Heart left ventricle (tissue), 13 donors: ENCODE measurements at regions not wholly inside any gene's neighbourhood (a gene's known extent, or its start where the extent isn't known, plus 50 kb on each side); places are given as distances from the start of the nearest gene placed in this dataset.

Experiments used
- CTCF ChIP-seq, 12 donors: fragments of 200-600 bp; sonication (generic) in 4 of 12; IDR thresholded peaks; one replicate each; pipeline versions ENCODE4 v1.5.0 to v1.8.0; 2018 to 2022; ENCODE audit warnings: antibody characterized with exemption in 12 of 12, mild to moderate bottlenecking in 5 of 12
- POLR2A ChIP-seq, 2 donors: fragments of 450-650 bp; IDR thresholded peaks; one replicate each; pipeline ENCODE4 v1.6.1; 2017; ENCODE audit warnings: antibody characterized with exemption in 2 of 2, mild to moderate bottlenecking in 2 of 2, moderate library complexity in 2 of 2
- donor health status: ischemic (EF 13 %, LVEDD 7.1; RV severe dilation, severe dysfunction).
- donor health status: DM: no; HTN: yes; CAD: no.
- donor health status: DM: no; HTN: no; CAD: no.
- donor health status: ischemic (EF 25% LVEDD 6.9; RV normal size, moderate dysfunction).
- donor health status: ischemic (EF 25% LVEDD 5.7; RV mildly dilated, moderate dysfunction).
- donor health status: ischemic (EF 35%, LVEDD 5.7; RV mildly dilated, moderate dysfunction).
- donor health status: nonischemic (EF 11% LVEDD 7.7; RV severe dilation, severe dysfunction).
- donor health status: DM: yes; HTN: yes; CAD: no.
- donor health status: PGD.
- donor health status: ischemic (EF 29% LVEDD 5.4; RV normal size, mild dysfunction).
- donor health status: nonischemic (EF 23%, LVEDD 6.1; RV moderate dilation, normal function).

GRCh38 chrX:116726806-116727205, 264.0 kb upstream of the CT83 start:
- TF ChIP-seq CTCF (IDR thresholded peaks at IDR 0.05), result no peak
- TF ChIP-seq POLR2A (IDR thresholded peaks at IDR 0.05), result no peak
